WTC11 (cell line): ENCODE measurements at regions not wholly inside any gene's neighbourhood (a gene's known extent, or its start where the extent isn't known, plus 50 kb on each side); places are given as distances from the start of the nearest gene placed in this dataset.

Experiments used
- ATAC-seq: fragments of 200-7000 bp; cut with Tn5 transposase; 2 replicates; pipeline ENCODE4 v1.10.0; 2021; ENCODE audit warnings: mild to moderate bottlenecking, moderate library complexity
- CTCF ChIA-PET: fragments of 300-600 bp; sonication (Branson Sonifier 250); formaldehyde crosslinking; loops from one replicate; lab custom pipeline; 2021; ENCODE audit warnings: antibody characterized with exemption; lab: Charles Lee
- POLR2A ChIA-PET: fragments of 350-600 bp; sonication (Branson Sonifier 250); formaldehyde crosslinking; loops from one replicate; lab custom pipeline; 2021; ENCODE audit warnings: antibody characterized with exemption; lab: Charles Lee
- DNase-seq: peaks from one replicate; pipeline ENCODE4 v3.0.0; 2021; ENCODE audit warnings: low spot score
- H3K27ac Mint-ChIP-seq: 2 replicates; pipeline ENCODE4 v1.8.0; 2021; ENCODE audit warnings: mixed read lengths
- H3K27me3 Mint-ChIP-seq: 2 replicates; pipeline ENCODE4 v1.8.0; 2021; ENCODE audit warnings: low read depth, mild to moderate bottlenecking, moderate library complexity, mixed read lengths
- H3K36me3 Mint-ChIP-seq: 2 replicates; pipeline ENCODE4 v1.8.0; 2021; ENCODE audit warnings: mixed read lengths
- H3K4me1 Mint-ChIP-seq: 2 replicates; pipeline ENCODE4 v1.8.0; 2022; ENCODE audit warnings: mixed read lengths
- H3K4me3 Mint-ChIP-seq: 2 replicates; pipeline ENCODE4 v1.8.0; 2021; ENCODE audit warnings: mild to moderate bottlenecking, moderate library complexity, mixed read lengths
- H3K9me3 Mint-ChIP-seq: 2 replicates; pipeline ENCODE4 v1.8.0; 2021; ENCODE audit warnings: mixed read lengths
- GABPB1 ChIP-seq: sonication (generic); formaldehyde crosslinking; IDR thresholded peaks from 2 replicates; pipeline ENCODE4 v1.8.1; 2023; ENCODE audit warnings: mild to moderate bottlenecking, missing genetic modification reagents
- GTF2I ChIP-seq: fragments of 250-450 bp; sonication (Bioruptor Pico); conservative IDR thresholded peaks from 2 replicates; pipeline ENCODE4 v1.4.0; 2021; ENCODE audit warnings: mild to moderate bottlenecking
- HMGA2 ChIP-seq: fragments of 250-450 bp; sonication (Bioruptor Pico); IDR thresholded peaks from 2 replicates; pipeline ENCODE4 v1.4.0; 2021; ENCODE audit warnings: mild to moderate bottlenecking, moderate library complexity
- MYBL2 ChIP-seq: sonication (generic); formaldehyde crosslinking; IDR thresholded peaks from 2 replicates; pipeline ENCODE4 v1.8.1; 2023; ENCODE audit warnings: mild to moderate bottlenecking, moderate library complexity, missing genetic modification reagents
- NFYB ChIP-seq: sonication (generic); formaldehyde crosslinking; conservative IDR thresholded peaks from 2 replicates; pipeline ENCODE4 v1.8.0; 2022; ENCODE audit warnings: low read depth, missing genetic modification reagents
- NR2C2 ChIP-seq: sonication (generic); formaldehyde crosslinking; IDR thresholded peaks from 2 replicates; pipeline ENCODE4 v1.8.0; 2022; ENCODE audit warnings: mild to moderate bottlenecking, missing genetic modification reagents
- OVOL2 ChIP-seq: fragments of 250-450 bp; sonication (Bioruptor Pico); IDR thresholded peaks from 2 replicates; pipeline ENCODE4 v1.9.0; 2021; ENCODE audit warnings: mild to moderate bottlenecking, borderline replicate concordance
- SMAD3 ChIP-seq: sonication (generic); formaldehyde crosslinking; IDR thresholded peaks from 2 replicates; pipeline ENCODE4 v1.8.0; 2022; ENCODE audit warnings: missing genetic modification reagents, mild to moderate bottlenecking, borderline replicate concordance
- SOX15 ChIP-seq: fragments of 250-450 bp; sonication (Bioruptor Pico); IDR thresholded peaks from 2 replicates; pipeline ENCODE4 v1.9.0; 2021; ENCODE audit warnings: mild to moderate bottlenecking
- TP53 ChIP-seq: sonication (generic); formaldehyde crosslinking; IDR thresholded peaks from 2 replicates; pipeline ENCODE4 v1.8.1; 2023; ENCODE audit warnings: mild to moderate bottlenecking, missing genetic modification reagents
- ZNF317 ChIP-seq: sonication (generic); formaldehyde crosslinking; IDR thresholded peaks from 2 replicates; pipeline ENCODE4 v1.8.1; 2023; ENCODE audit warnings: low read depth, mild to moderate bottlenecking, moderate library complexity, missing genetic modification reagents, borderline replicate concordance
- ZNF396 ChIP-seq: fragments of 250-450 bp; sonication (Bioruptor Pico); IDR thresholded peaks from 2 replicates; pipeline ENCODE4 v1.8.0; 2021; ENCODE audit warnings: mild to moderate bottlenecking, moderate library complexity, borderline replicate concordance
- ZNF416 ChIP-seq: fragments of 250-450 bp; sonication (Bioruptor Pico); IDR thresholded peaks from 2 replicates; pipeline ENCODE4 v1.9.0; 2021; ENCODE audit warnings: mild to moderate bottlenecking, inconsistent platforms
- ZNF423 ChIP-seq: fragments of 250-450 bp; sonication (Bioruptor Pico); IDR thresholded peaks from 2 replicates; pipeline ENCODE4 v2.1.2; 2022; ENCODE audit warnings: mild to moderate bottlenecking, moderate library complexity
- TF ChIP-seq, protein P1 (sequence below): sonication (generic); formaldehyde crosslinking; IDR thresholded peaks from 2 replicates; pipeline ENCODE4 v1.8.1; 2023; ENCODE audit warnings: mild to moderate bottlenecking, missing genetic modification reagents, moderate library complexity
- TF ChIP-seq, protein P2 (sequence below): fragments of 250-450 bp; sonication (Bioruptor Pico); IDR thresholded peaks from 2 replicates; pipeline ENCODE4 v2.1.2; 2022; ENCODE audit warnings: mild to moderate bottlenecking, moderate library complexity
- TF ChIP-seq, protein P3 (sequence below): fragments of 250-450 bp; sonication (Bioruptor Pico); IDR thresholded peaks from 2 replicates; pipeline ENCODE4 v1.9.0; 2021; ENCODE audit warnings: mild to moderate bottlenecking, borderline replicate concordance
- TF ChIP-seq, protein P4 (sequence below): sonication (generic); formaldehyde crosslinking; conservative IDR thresholded peaks from 2 replicates; pipeline ENCODE4 v1.8.1; 2023; ENCODE audit warnings: mild to moderate bottlenecking, low read depth, missing genetic modification reagents, moderate library complexity
- TF ChIP-seq, protein P5 (sequence below): sonication (generic); formaldehyde crosslinking; IDR thresholded peaks from 2 replicates; pipeline ENCODE4 v1.8.0; 2022; ENCODE audit warnings: missing genetic modification reagents
- TF ChIP-seq, protein P6 (sequence below): sonication (generic); formaldehyde crosslinking; IDR thresholded peaks from 2 replicates; pipeline ENCODE4 v1.8.1; 2023; ENCODE audit warnings: mild to moderate bottlenecking, missing genetic modification reagents, moderate library complexity

DNA sequence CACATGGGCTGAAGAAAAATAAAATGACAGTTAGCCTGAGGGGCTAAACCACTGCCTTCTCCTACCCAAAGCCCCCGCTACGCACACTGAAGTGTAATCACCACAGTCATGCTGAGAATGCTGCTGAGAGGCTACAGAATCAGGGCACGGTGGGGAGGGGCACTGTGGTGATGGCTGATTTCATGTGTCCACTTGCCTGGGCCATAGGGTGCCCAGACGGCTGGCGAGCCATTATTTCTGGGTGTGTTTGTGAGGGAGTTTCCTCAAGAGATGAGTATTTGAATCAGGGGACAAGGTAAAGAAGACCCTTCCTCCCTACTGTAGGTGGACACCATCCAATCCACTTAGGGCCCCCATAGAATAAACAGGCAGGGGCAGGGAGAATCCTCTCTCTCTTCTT lies 1313.2 kb downstream of the TBC1D22A start:
- H3K9me3 Mint-ChIP-seq, result peaks cover 27% of the 10 kb centered on the region
- peaks cover 37% of the 10 kb centered on the region for H3K4me1 Mint-ChIP-seq
- TF ChIP-seq ZNF416 (CRISPR knock-in tag) (peak; percentile 88), ZNF396 (CRISPR knock-in tag) (no peak), GTF2I (CRISPR knock-in tag) (no peak), TP53 (CRISPR knock-in tag) (no peak)
- TF ChIP-seq, protein P1, sequence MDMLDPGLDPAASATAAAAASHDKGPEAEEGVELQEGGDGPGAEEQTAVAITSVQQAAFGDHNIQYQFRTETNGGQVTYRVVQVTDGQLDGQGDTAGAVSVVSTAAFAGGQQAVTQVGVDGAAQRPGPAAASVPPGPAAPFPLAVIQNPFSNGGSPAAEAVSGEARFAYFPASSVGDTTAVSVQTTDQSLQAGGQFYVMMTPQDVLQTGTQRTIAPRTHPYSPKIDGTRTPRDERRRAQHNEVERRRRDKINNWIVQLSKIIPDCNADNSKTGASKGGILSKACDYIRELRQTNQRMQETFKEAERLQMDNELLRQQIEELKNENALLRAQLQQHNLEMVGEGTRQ (CRISPR knock-in tag), result no peak
- POLR2A ChIA-PET, result no interaction called here
- ATAC-seq, result no peak
- CTCF ChIA-PET, result no interaction called here
- DNase-seq, result no peak
- no peak overlapping the region for H3K4me3 Mint-ChIP-seq
- H3K27me3 Mint-ChIP-seq, result peaks cover 21% of the 10 kb centered on the region
- H3K27ac Mint-ChIP-seq, result no peak overlapping the region
- peaks cover 19% of the 10 kb centered on the region for H3K36me3 Mint-ChIP-seq

DNA sequence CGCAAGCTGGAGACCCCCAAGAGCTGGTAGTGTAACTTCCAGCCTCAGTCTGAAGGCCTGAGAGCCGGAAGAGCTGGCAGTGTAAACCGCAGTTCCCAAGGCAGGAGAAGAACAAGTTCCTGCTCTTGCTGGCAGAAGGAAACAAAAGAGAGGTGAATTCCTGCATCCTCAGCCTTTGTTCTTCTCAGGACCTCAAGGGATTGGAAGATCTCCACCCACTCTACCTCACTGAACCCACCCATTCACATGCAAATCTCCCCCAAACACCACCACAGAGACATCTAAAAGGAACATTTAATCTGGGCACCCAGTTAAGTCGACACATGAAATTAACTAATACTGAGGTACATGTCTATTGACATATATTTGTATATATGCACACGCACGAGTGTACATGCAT lies 1310.3 kb downstream of the TBC1D22A start:
- peaks cover 21% of the 10 kb centered on the region for H3K27me3 Mint-ChIP-seq
- POLR2A ChIA-PET, result no interaction called here
- peak overlapping the region; percentile 94 for H3K27ac Mint-ChIP-seq
- H3K9me3 Mint-ChIP-seq, result peaks cover 40% of the 10 kb centered on the region
- CTCF ChIA-PET, result no interaction called here
- ATAC-seq (peak; percentile 97), DNase-seq (peak; percentile 17)
- H3K36me3 Mint-ChIP-seq, result peaks cover 32% of the 10 kb centered on the region
- peak overlapping the region; percentile 27; the same call in 1 of the 2 replicates for H3K4me3 Mint-ChIP-seq
- H3K4me1 Mint-ChIP-seq, result peaks cover 37% of the 10 kb centered on the region
- TF ChIP-seq ZNF423 (CRISPR knock-in tag) (peak; percentile 33; the same call in 1 of the 2 replicates), NFYB (CRISPR knock-in tag) (no peak), SOX15 (CRISPR knock-in tag) (no peak), NR2C2 (no peak), HMGA2 (CRISPR knock-in tag) (no peak), MYBL2 (no peak), GABPB1 (no peak), ZNF317 (CRISPR knock-in tag) (no peak), SMAD3 (CRISPR knock-in tag) (no peak), OVOL2 (CRISPR knock-in tag) (no peak)
- TF ChIP-seq, protein P2, sequence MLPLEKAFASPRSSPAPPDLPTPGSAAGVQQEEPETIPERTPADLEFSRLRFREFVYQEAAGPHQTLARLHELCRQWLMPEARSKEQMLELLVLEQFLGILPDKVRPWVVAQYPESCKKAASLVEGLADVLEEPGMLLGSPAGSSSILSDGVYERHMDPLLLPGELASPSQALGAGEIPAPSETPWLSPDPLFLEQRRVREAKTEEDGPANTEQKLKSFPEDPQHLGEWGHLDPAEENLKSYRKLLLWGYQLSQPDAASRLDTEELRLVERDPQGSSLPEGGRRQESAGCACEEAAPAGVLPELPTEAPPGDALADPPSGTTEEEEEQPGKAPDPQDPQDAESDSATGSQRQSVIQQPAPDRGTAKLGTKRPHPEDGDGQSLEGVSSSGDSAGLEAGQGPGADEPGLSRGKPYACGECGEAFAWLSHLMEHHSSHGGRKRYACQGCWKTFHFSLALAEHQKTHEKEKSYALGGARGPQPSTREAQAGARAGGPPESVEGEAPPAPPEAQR (CRISPR knock-in tag), result 0 out of 2 replicates have a peak, but pooled peaks have one; percentile 60
- TF ChIP-seq, protein P3, sequence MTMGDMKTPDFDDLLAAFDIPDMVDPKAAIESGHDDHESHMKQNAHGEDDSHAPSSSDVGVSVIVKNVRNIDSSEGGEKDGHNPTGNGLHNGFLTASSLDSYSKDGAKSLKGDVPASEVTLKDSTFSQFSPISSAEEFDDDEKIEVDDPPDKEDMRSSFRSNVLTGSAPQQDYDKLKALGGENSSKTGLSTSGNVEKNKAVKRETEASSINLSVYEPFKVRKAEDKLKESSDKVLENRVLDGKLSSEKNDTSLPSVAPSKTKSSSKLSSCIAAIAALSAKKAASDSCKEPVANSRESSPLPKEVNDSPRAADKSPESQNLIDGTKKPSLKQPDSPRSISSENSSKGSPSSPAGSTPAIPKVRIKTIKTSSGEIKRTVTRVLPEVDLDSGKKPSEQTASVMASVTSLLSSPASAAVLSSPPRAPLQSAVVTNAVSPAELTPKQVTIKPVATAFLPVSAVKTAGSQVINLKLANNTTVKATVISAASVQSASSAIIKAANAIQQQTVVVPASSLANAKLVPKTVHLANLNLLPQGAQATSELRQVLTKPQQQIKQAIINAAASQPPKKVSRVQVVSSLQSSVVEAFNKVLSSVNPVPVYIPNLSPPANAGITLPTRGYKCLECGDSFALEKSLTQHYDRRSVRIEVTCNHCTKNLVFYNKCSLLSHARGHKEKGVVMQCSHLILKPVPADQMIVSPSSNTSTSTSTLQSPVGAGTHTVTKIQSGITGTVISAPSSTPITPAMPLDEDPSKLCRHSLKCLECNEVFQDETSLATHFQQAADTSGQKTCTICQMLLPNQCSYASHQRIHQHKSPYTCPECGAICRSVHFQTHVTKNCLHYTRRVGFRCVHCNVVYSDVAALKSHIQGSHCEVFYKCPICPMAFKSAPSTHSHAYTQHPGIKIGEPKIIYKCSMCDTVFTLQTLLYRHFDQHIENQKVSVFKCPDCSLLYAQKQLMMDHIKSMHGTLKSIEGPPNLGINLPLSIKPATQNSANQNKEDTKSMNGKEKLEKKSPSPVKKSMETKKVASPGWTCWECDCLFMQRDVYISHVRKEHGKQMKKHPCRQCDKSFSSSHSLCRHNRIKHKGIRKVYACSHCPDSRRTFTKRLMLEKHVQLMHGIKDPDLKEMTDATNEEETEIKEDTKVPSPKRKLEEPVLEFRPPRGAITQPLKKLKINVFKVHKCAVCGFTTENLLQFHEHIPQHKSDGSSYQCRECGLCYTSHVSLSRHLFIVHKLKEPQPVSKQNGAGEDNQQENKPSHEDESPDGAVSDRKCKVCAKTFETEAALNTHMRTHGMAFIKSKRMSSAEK (CRISPR knock-in tag), result no peak
- TF ChIP-seq, protein P4, sequence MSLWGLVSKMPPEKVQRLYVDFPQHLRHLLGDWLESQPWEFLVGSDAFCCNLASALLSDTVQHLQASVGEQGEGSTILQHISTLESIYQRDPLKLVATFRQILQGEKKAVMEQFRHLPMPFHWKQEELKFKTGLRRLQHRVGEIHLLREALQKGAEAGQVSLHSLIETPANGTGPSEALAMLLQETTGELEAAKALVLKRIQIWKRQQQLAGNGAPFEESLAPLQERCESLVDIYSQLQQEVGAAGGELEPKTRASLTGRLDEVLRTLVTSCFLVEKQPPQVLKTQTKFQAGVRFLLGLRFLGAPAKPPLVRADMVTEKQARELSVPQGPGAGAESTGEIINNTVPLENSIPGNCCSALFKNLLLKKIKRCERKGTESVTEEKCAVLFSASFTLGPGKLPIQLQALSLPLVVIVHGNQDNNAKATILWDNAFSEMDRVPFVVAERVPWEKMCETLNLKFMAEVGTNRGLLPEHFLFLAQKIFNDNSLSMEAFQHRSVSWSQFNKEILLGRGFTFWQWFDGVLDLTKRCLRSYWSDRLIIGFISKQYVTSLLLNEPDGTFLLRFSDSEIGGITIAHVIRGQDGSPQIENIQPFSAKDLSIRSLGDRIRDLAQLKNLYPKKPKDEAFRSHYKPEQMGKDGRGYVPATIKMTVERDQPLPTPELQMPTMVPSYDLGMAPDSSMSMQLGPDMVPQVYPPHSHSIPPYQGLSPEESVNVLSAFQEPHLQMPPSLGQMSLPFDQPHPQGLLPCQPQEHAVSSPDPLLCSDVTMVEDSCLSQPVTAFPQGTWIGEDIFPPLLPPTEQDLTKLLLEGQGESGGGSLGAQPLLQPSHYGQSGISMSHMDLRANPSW (CRISPR knock-in tag), result no peak
- TF ChIP-seq, protein P5, sequence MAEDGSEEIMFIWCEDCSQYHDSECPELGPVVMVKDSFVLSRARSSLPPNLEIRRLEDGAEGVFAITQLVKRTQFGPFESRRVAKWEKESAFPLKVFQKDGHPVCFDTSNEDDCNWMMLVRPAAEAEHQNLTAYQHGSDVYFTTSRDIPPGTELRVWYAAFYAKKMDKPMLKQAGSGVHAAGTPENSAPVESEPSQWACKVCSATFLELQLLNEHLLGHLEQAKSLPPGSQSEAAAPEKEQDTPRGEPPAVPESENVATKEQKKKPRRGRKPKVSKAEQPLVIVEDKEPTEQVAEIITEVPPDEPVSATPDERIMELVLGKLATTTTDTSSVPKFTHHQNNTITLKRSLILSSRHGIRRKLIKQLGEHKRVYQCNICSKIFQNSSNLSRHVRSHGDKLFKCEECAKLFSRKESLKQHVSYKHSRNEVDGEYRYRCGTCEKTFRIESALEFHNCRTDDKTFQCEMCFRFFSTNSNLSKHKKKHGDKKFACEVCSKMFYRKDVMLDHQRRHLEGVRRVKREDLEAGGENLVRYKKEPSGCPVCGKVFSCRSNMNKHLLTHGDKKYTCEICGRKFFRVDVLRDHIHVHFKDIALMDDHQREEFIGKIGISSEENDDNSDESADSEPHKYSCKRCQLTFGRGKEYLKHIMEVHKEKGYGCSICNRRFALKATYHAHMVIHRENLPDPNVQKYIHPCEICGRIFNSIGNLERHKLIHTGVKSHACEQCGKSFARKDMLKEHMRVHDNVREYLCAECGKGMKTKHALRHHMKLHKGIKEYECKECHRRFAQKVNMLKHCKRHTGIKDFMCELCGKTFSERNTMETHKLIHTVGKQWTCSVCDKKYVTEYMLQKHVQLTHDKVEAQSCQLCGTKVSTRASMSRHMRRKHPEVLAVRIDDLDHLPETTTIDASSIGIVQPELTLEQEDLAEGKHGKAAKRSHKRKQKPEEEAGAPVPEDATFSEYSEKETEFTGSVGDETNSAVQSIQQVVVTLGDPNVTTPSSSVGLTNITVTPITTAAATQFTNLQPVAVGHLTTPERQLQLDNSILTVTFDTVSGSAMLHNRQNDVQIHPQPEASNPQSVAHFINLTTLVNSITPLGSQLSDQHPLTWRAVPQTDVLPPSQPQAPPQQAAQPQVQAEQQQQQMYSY (CRISPR knock-in tag), result no peak
- TF ChIP-seq, protein P6, sequence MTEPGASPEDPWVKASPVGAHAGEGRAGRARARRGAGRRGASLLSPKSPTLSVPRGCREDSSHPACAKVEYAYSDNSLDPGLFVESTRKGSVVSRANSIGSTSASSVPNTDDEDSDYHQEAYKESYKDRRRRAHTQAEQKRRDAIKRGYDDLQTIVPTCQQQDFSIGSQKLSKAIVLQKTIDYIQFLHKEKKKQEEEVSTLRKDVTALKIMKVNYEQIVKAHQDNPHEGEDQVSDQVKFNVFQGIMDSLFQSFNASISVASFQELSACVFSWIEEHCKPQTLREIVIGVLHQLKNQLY (CRISPR knock-in tag), result no peak
